K562 (cell line): ENCODE measurements at regions not wholly inside any gene's neighbourhood (a gene's known extent, or its start where the extent isn't known, plus 50 kb on each side); places are given as distances from the start of the nearest gene placed in this dataset.

Experiments used
- CBX5 ChIP-seq: IDR thresholded peaks from 2 replicates; pipeline ENCODE4 v1.6.1; 2014; ENCODE audit warnings: low read depth, borderline replicate concordance
- CTCF ChIP-seq, 3 experiments: IDR thresholded peaks in 2 of 3; conservative IDR thresholded peaks in 1 of 3; 2 replicates each; pipeline ENCODE4 v1.5.1; 2011 to 2012; ENCODE audit warnings: low read length in 3 of 3, mild to moderate bottlenecking in 3 of 3, control low read depth in 2 of 3, improper control_type of control experiment in 1 of 3, inconsistent platforms in 1 of 3, low read depth in 1 of 3, mixed read lengths in 1 of 3, moderate library complexity in 1 of 3; ENCODE audit not compliant: insufficient read depth in 2 of 3
- CXXC5 ChIP-seq: fragments of 250-450 bp; sonication (Bioruptor Pico); IDR thresholded peaks from 2 replicates; pipeline ENCODE4 v1.8.0; 2022; ENCODE audit warnings: inconsistent platforms, mild to moderate bottlenecking, moderate library complexity
- E2F5 ChIP-seq: sonication (generic); formaldehyde crosslinking; IDR thresholded peaks from 2 replicates; pipeline ENCODE4 v1.8.0; 2022; ENCODE audit warnings: mild to moderate bottlenecking, missing genetic modification reagents
- GABPA ChIP-seq: fragments of 200-800 bp; sonication (Bioruptor generic); conservative IDR thresholded peaks from 2 replicates; pipeline ENCODE4 v1.6.1; 2016; ENCODE audit warnings: low read depth, missing genetic modification characterization, missing compliant biosample characterization
- HCFC1 ChIP-seq: IDR thresholded peaks from 2 replicates; pipeline ENCODE4 v1.6.1; 2012; ENCODE audit warnings: low read depth, low read length, improper control_type of control experiment
- KAT8 ChIP-seq: fragments of 450-650 bp; IDR thresholded peaks from 2 replicates; pipeline ENCODE4 v1.6.1; 2016; ENCODE audit warnings: low read depth, mild to moderate bottlenecking
- MAFK ChIP-seq: IDR thresholded peaks from 2 replicates; pipeline ENCODE4 v1.6.1; 2011; ENCODE audit warnings: low read length, improper control_type of control experiment
- PCBP2 ChIP-seq: fragments of 200-400 bp; formaldehyde crosslinking; IDR thresholded peaks from 2 replicates; pipeline ENCODE4 v1.6.1; 2018; ENCODE audit warnings: low read length, low read depth, mild to moderate bottlenecking, moderate library complexity; ENCODE audit not compliant: poor library complexity, severe bottlenecking
- SMARCA4 ChIP-seq: fragments of 450-650 bp; IDR thresholded peaks from 2 replicates; pipeline ENCODE4 v1.6.1; 2016
- ZKSCAN8 ChIP-seq: fragments of 200-800 bp; sonication (Bioruptor generic); IDR thresholded peaks from 2 replicates; pipeline ENCODE4 v1.6.1; 2016; ENCODE audit warnings: missing genetic modification characterization, missing compliant biosample characterization
- ZNF707 ChIP-seq: fragments of 250-450 bp; sonication (Bioruptor Pico); conservative IDR thresholded peaks from 2 replicates; pipeline ENCODE4 v1.8.0; 2022; ENCODE audit warnings: inconsistent platforms, mild to moderate bottlenecking, moderate library complexity

- TF ChIP-seq KAT8 (no peak), HCFC1 (no peak), SMARCA4 (no peak), CTCF (IDR thresholded peaks at IDR 0.05 in 2 of 3, conservative IDR thresholded peaks at IDR 0.05 in 1 of 3; ENCODE audit: insufficient read depth in 2 of 3, low read depth in 1 of 3, low read length in 3 of 3) (no peak), E2F5 (CRISPR knock-in tag) (no peak), ZNF707 (CRISPR knock-in tag) (no peak), CBX5 (no peak), ZKSCAN8 (CRISPR knock-in tag) (no peak), PCBP2 (no peak), MAFK (no peak), CXXC5 (CRISPR knock-in tag) (no peak), GABPA (tag) (no peak)
Measured at GRCh38 chr5:90285581-90285980, 124.0 kb downstream of the CETN3 start.
